NB4 (cell line): ENCODE measurements at regions not wholly inside any gene's neighbourhood (a gene's known extent, or its start where the extent isn't known, plus 50 kb on each side); places are given as distances from the start of the nearest gene placed in this dataset.

Source experiments
- CTCF ChIP-seq: IDR thresholded peaks from one replicate; pipeline ENCODE4 v1.5.1; 2012; ENCODE audit warnings: low read depth, low read length
- MAX ChIP-seq: IDR thresholded peaks from 2 replicates; pipeline ENCODE4 v1.6.1; 2011; ENCODE audit warnings: low read depth, low read length
- POLR2A ChIP-seq: IDR thresholded peaks from 2 replicates; pipeline ENCODE4 v1.6.1; 2011; ENCODE audit warnings: mild to moderate bottlenecking; ENCODE audit not compliant: insufficient read length; ENCODE audit errors: extremely low read depth

GRCh38 chr6:82086944-82087343 is 160.6 kb downstream of the IBTK start:
- no peak for TF ChIP-seq CTCF
- TF ChIP-seq POLR2A, result no peak
- TF ChIP-seq MAX, result no peak
